HG02623 (cell line): ENCODE measurements at regions not wholly inside any gene's neighbourhood (a gene's known extent, or its start where the extent isn't known, plus 50 kb on each side); places are given as distances from the start of the nearest gene placed in this dataset.
"Not testable (repeated sequence)": the region's sequence is repeated elsewhere in the genome, so short reads cannot be mapped to it uniquely, and the experiment has no call there.

Source experiments
- ATAC-seq: cut with Tn5 transposase; IDR thresholded peaks from one replicate; pipeline ENCODE4 v1.9.1; 2021; ENCODE audit warnings: moderate library complexity; ENCODE audit not compliant: unreplicated experiment

GRCh38 chr2:17460371-17461086, 57.7 kb downstream of the RAD51AP2 start:
- no peak for ATAC-seq

GRCh38 chr2:17455343-17455742, 62.9 kb downstream of the RAD51AP2 start:
- no peak for ATAC-seq

- not testable (repeated sequence) for ATAC-seq
These were observed 72.0 kb downstream of the RAD51AP2 start for GRCh38 chr2:17446191-17446590.

GRCh38 chr2:17445744-17446143, 72.5 kb downstream of the RAD51AP2 start:
- no peak for ATAC-seq

GRCh38 chr2:17442334-17442733, 75.9 kb downstream of the RAD51AP2 start:
- ATAC-seq: no peak

GRCh38 chr2:17441790-17442189, 76.5 kb downstream of the RAD51AP2 start:
- no peak for ATAC-seq

GRCh38 chr2:17441055-17441771, 77.0 kb downstream of the RAD51AP2 start:
- ATAC-seq: no peak

- no peak for ATAC-seq
These were observed 87.9 kb downstream of the RAD51AP2 start for GRCh38 chr2:17430326-17430725.

- no peak for ATAC-seq
These were observed 89.1 kb downstream of the RAD51AP2 start for GRCh38 chr2:17429130-17429529.

GRCh38 chr2:17427401-17427800, 90.8 kb downstream of the RAD51AP2 start:
- ATAC-seq: no peak

GRCh38 chr2:17426743-17427142, 91.5 kb downstream of the RAD51AP2 start:
- no peak for ATAC-seq

- ATAC-seq: no peak
These were observed 96.2 kb downstream of the RAD51AP2 start for GRCh38 chr2:17422061-17422460.

GRCh38 chr2:17416884-17417391, 101.3 kb downstream of the RAD51AP2 start:
- ATAC-seq: no peak

- no peak for ATAC-seq
These were observed 105.2 kb downstream of the RAD51AP2 start for GRCh38 chr2:17413036-17413435.

GRCh38 chr2:17401096-17401495, 117.1 kb downstream of the RAD51AP2 start:
- no peak for ATAC-seq

GRCh38 chr2:17398770-17399169, 119.5 kb downstream of the RAD51AP2 start:
- ATAC-seq: no peak

GRCh38 chr2:17388798-17389197, 129.4 kb downstream of the RAD51AP2 start:
- ATAC-seq: no peak

- ATAC-seq: no peak
These were observed 130.6 kb downstream of the RAD51AP2 start for GRCh38 chr2:17387591-17387990.

- no peak for ATAC-seq
These were observed 131.5 kb downstream of the RAD51AP2 start for GRCh38 chr2:17386771-17387170.

GRCh38 chr2:17380003-17380402, 138.2 kb downstream of the RAD51AP2 start:
- no peak for ATAC-seq

- ATAC-seq: no peak
These were observed 143.0 kb downstream of the RAD51AP2 start for GRCh38 chr2:17375262-17375661.

GRCh38 chr2:17373741-17374140, 144.5 kb downstream of the RAD51AP2 start:
- no peak for ATAC-seq
